VCaP (cell line): ENCODE measurements at regions not wholly inside any gene's neighbourhood (a gene's known extent, or its start where the extent isn't known, plus 50 kb on each side); places are given as distances from the start of the nearest gene placed in this dataset.
A peak's percentile ranks its signal among the peaks of the same experiment; 100 is the strongest.

Experiments used
- H3K27ac ChIP-seq: fragments of 450-650 bp; 2 replicates; pipeline ENCODE4 v1.5.1; 2017
- CTCF ChIP-seq: fragments of 450-650 bp; conservative IDR thresholded peaks from 2 replicates; pipeline ENCODE4 v1.5.1; 2017; ENCODE audit warnings: mild to moderate bottlenecking, moderate library complexity

GRCh38 chr4:110970642-110971041 is 347.8 kb upstream of the PITX2 start:
- peak; percentile 70 for TF ChIP-seq CTCF
- H3K27ac ChIP-seq: no peak overlapping the region

GRCh38 chr4:110975338-110975737 is 352.5 kb upstream of the PITX2 start:
- no peak for TF ChIP-seq CTCF
- no peak overlapping the region for H3K27ac ChIP-seq

DNA sequence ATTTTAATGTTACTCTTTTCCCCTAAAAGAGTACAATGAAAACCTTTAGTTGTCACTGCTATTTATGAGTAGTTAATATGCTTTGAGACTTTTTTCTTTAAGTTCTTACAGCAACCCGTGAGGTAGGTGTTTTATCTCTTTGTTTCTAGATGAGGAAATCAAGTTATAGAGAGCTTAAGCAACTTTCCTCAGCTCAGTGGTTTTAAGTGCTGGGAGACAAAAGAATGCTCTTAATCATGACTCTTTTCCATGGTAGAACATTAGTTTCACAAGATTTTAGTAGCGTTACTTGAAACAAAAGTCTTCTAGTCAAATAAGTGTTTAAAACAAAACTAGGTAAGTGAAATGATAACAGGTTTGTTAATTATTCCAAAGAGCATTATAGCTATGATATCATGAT is 354.7 kb upstream of the PITX2 start:
- no peak overlapping the region for H3K27ac ChIP-seq
- no peak for TF ChIP-seq CTCF

- no peak overlapping the region for H3K27ac ChIP-seq
- TF ChIP-seq CTCF: no peak
Observed at GRCh38 chr4:110978761-110979160, 355.9 kb upstream of the PITX2 start.

DNA sequence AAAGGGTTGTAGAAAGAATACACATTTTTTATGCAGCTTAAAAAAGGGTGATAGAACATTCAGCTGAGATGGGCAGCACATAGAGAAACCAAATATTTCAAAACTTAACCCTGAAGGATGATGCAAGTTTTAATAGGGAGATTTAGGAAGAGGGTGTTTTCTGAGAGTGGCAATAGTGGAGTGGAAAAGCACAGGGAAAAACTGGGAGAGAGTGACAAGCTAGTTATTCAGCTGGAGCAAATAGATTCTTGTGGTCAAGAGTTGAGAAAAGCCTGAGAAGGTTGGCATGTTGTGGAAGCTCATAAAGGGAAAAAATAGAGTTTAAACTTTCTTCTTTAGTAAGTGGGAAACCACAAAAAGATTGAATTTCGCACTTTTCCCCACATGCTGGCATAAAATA is 359.6 kb upstream of the PITX2 start:
- no peak for TF ChIP-seq CTCF
- no peak overlapping the region for H3K27ac ChIP-seq

- H3K27ac ChIP-seq: no peak overlapping the region
- no peak for TF ChIP-seq CTCF
Observed at GRCh38 chr4:110988722-110989121, 365.8 kb upstream of the PITX2 start.

DNA sequence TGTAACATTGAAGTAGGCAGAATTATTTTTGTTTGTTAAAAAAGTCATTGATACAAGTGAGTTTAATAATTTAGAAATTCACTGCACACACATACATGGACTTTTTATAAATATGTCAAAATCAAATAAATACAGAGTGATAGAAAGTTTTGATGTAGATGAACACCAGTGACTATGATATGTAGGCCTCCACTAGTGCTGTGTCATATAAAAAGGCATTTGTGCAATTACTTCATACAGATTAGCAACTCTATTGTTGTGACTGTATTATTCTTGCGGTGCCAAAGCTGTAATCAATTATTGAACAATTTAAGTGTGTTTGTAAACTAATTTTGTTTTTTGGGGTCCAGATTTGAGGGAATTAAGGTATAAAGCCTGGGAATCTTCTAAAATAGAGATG is 366.2 kb upstream of the PITX2 start:
- TF ChIP-seq CTCF: no peak
- H3K27ac ChIP-seq: no peak overlapping the region

GRCh38 chr4:110994781-110995180 is 371.9 kb upstream of the PITX2 start:
- no peak for TF ChIP-seq CTCF
- H3K27ac ChIP-seq: no peak overlapping the region
